ENCODE measurements at regions not wholly inside any gene's neighbourhood (a gene's known extent, or its start where the extent isn't known, plus 50 kb on each side); places are given as distances from the start of the nearest gene placed in this dataset.

- no peak for TF ChIP-seq YY1 (IDR thresholded peaks at IDR 0.05; ENCODE audit: insufficient read depth, insufficient read length)
- TF ChIP-seq ZNF274 (IDR thresholded peaks at IDR 0.05; ENCODE audit: low read depth, low read length), result no peak
Observed at GRCh38 chr15:96043591-96044171, 286.8 kb upstream of the NR2F2 start.
